Smooth muscle cell (in vitro differentiated cells): ENCODE measurements at regions not wholly inside any gene's neighbourhood (a gene's known extent, or its start where the extent isn't known, plus 50 kb on each side); places are given as distances from the start of the nearest gene placed in this dataset.

Experiments
- DNase-seq: peaks from one replicate; lab custom pipeline; 2025; ENCODE audit not compliant: unreplicated experiment; lab: John Stamatoyannopoulos, UW
- H2AFZ ChIP-seq: fragments of 200-600 bp; sonication (generic); 2 replicates; pipeline ENCODE4 v1.6.0; 2016; ENCODE audit warnings: antibody characterized with exemption, low read depth, mild to moderate bottlenecking
- H3F3A ChIP-seq: fragments of 200-600 bp; sonication (generic); 2 replicates; pipeline ENCODE4 v1.6.0; 2017; ENCODE audit warnings: antibody characterized with exemption, low read depth
- H3K27ac ChIP-seq: fragments of 200-600 bp; sonication (generic); 2 replicates; pipeline ENCODE4 v1.5.1; 2016; ENCODE audit warnings: low read depth, mild to moderate bottlenecking
- H3K27me3 ChIP-seq: fragments of 200-600 bp; sonication (generic); 2 replicates; pipeline ENCODE4 v1.6.1; 2016; ENCODE audit warnings: low read depth, mild to moderate bottlenecking
- H3K36me3 ChIP-seq: fragments of 200-600 bp; sonication (generic); 2 replicates; pipeline ENCODE4 v1.5.1; 2016; ENCODE audit warnings: low read depth
- H3K4me1 ChIP-seq: fragments of 200-600 bp; sonication (generic); 2 replicates; pipeline ENCODE4 v1.5.1; 2016; ENCODE audit warnings: low read depth
- H3K4me2 ChIP-seq: fragments of 200-600 bp; sonication (generic); 2 replicates; pipeline ENCODE4 v1.6.0; 2016; ENCODE audit warnings: mild to moderate bottlenecking
- H3K4me3 ChIP-seq: fragments of 200-600 bp; sonication (generic); 2 replicates; pipeline ENCODE4 v1.5.1; 2016; ENCODE audit warnings: mild to moderate bottlenecking
- H3K79me2 ChIP-seq: fragments of 200-600 bp; sonication (generic); 2 replicates; pipeline ENCODE4 v1.6.0; 2016; ENCODE audit warnings: low read depth, mild to moderate bottlenecking
- H3K9ac ChIP-seq: fragments of 200-600 bp; sonication (generic); 2 replicates; pipeline ENCODE4 v1.6.0; 2016; ENCODE audit warnings: low read depth
- H3K9me3 ChIP-seq: fragments of 200-600 bp; sonication (generic); replicated peaks from 2 replicates; pipeline ENCODE4 v1.5.1; 2016; ENCODE audit warnings: low read depth
- H4K20me1 ChIP-seq: fragments of 200-600 bp; sonication (generic); 2 replicates; pipeline ENCODE4 v1.6.0; 2016; ENCODE audit warnings: low read depth
- WGBS: methylation state at CpG from one replicate; pipeline ENCODE4 v1.1.7; 2016; ENCODE audit warnings: low lambda C conversion rate; 5-methylcytosine and 5-hydroxymethylcytosine counted together
- TF ChIP-seq, protein P1 (sequence below): fragments of 200-600 bp; sonication (generic); IDR thresholded peaks from 2 replicates; pipeline ENCODE4 v1.5.1; 2017; ENCODE audit warnings: borderline replicate concordance, mild to moderate bottlenecking, antibody characterized with exemption; ENCODE audit not compliant: insufficient read depth, poor library complexity, severe bottlenecking

DNA sequence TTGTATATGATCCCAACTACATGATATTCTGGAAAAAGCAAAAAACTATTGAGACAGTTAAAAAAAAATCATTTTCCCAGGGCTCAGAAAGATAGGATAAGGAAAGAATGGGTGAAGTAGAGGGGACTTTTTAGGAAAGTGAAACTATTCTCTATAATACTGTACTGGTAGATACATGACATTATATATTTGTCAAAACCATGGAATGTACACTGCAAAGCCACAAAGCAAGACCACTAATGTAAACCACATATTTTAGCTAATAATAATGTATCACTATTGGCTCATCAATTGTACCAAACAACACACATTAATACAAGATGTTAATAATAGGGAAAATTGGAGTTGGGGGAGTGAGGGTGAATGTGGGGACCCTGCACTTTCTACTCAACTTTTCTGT is 182.6 kb downstream of the EFNB2 start:
- Histone ChIP-seq H3K9ac (no peak overlapping the region), H3K27ac (no peak overlapping the region), H3K4me1 (peaks cover 35% of the 10 kb centered on the region), H3F3A (peaks cover 3% of the 10 kb centered on the region), H3K9me3 (no peaks in the 10 kb centered on the region), H4K20me1 (no peaks in the 10 kb centered on the region), H3K79me2 (no peaks in the 10 kb centered on the region), H3K4me2 (no peak overlapping the region), H3K36me3 (no peaks in the 10 kb centered on the region), H3K4me3 (no peak overlapping the region), H2AFZ (no peak overlapping the region), H3K27me3 (peaks cover 20% of the 10 kb centered on the region)
- DNase-seq, result no peak
- TF ChIP-seq, protein P1, sequence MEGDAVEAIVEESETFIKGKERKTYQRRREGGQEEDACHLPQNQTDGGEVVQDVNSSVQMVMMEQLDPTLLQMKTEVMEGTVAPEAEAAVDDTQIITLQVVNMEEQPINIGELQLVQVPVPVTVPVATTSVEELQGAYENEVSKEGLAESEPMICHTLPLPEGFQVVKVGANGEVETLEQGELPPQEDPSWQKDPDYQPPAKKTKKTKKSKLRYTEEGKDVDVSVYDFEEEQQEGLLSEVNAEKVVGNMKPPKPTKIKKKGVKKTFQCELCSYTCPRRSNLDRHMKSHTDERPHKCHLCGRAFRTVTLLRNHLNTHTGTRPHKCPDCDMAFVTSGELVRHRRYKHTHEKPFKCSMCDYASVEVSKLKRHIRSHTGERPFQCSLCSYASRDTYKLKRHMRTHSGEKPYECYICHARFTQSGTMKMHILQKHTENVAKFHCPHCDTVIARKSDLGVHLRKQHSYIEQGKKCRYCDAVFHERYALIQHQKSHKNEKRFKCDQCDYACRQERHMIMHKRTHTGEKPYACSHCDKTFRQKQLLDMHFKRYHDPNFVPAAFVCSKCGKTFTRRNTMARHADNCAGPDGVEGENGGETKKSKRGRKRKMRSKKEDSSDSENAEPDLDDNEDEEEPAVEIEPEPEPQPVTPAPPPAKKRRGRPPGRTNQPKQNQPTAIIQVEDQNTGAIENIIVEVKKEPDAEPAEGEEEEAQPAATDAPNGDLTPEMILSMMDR, result no peak

DNA sequence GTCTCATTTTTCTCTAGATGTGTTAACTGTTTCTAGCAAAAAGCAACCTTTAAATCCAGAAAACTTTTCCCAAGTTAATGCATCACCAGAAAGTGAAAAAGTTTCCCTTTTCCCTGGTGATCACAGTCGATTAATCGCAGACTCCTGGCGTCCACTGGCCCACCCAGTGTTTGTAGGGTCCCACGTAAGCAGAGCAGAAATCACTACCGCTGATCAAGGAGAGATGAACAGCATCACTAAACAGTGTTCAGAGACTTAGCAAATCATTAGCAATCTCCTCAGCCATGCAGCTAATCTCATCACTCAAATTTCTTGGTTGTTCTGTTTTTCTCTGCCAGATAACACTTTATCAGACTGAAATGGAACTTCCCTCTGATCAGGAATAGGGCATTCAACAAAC is 184.2 kb downstream of the EFNB2 start:
- no peak overlapping the region for H3K9ac ChIP-seq
- no peak overlapping the region for H3K27ac ChIP-seq
- H3K9me3 ChIP-seq, result no peaks in the 10 kb centered on the region
- no peak overlapping the region for H3K4me3 ChIP-seq
- no peaks in the 10 kb centered on the region for H3F3A ChIP-seq
- no peaks in the 10 kb centered on the region for H4K20me1 ChIP-seq
- peaks cover 20% of the 10 kb centered on the region for H3K27me3 ChIP-seq
- TF ChIP-seq, protein P1, result no peak
- H3K79me2 ChIP-seq, result no peaks in the 10 kb centered on the region
- peaks cover 25% of the 10 kb centered on the region for H3K4me1 ChIP-seq
- H2AFZ ChIP-seq, result no peak overlapping the region
- no peak for DNase-seq
- H3K36me3 ChIP-seq, result no peaks in the 10 kb centered on the region
- WGBS, result 80% methylated on average over 5 of the region's 5 CpGs
- H3K4me2 ChIP-seq, result no peak overlapping the region

DNA sequence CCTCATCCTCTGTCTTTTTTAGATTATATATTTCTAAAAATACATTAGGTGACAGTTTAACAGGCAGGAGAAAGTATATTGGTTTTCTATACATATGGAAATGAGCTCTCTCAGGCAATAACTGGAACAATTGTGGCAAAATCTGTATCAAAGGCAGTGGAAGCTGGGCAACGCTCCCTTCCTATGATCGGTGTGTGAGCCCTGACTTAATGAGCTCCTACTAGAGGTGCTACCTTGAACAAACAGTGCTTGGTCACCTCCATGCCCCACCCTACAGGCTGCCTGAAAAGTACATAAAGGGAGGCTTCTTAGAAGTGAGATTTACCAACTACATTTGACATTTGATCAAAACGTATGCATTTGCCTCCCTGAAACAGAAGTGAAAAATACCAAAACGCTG is 185.3 kb downstream of the EFNB2 start:
- no peak overlapping the region for H3K27ac ChIP-seq
- no peaks in the 10 kb centered on the region for H3K36me3 ChIP-seq
- no peak overlapping the region for H3K4me3 ChIP-seq
- H3K79me2 ChIP-seq, result no peaks in the 10 kb centered on the region
- no peaks in the 10 kb centered on the region for H4K20me1 ChIP-seq
- DNase-seq, result no peak
- TF ChIP-seq, protein P1, result no peak
- H3K4me1 ChIP-seq, result peaks cover 25% of the 10 kb centered on the region
- H3K4me2 ChIP-seq, result peak overlapping the region; percentile 87
- no peaks in the 10 kb centered on the region for H3K9me3 ChIP-seq
- H3K9ac ChIP-seq, result no peak overlapping the region
- 85% methylated on average over 4 of the region's 4 CpGs for WGBS
- H2AFZ ChIP-seq, result no peak overlapping the region
- peaks cover 20% of the 10 kb centered on the region for H3K27me3 ChIP-seq
- no peaks in the 10 kb centered on the region for H3F3A ChIP-seq

DNA sequence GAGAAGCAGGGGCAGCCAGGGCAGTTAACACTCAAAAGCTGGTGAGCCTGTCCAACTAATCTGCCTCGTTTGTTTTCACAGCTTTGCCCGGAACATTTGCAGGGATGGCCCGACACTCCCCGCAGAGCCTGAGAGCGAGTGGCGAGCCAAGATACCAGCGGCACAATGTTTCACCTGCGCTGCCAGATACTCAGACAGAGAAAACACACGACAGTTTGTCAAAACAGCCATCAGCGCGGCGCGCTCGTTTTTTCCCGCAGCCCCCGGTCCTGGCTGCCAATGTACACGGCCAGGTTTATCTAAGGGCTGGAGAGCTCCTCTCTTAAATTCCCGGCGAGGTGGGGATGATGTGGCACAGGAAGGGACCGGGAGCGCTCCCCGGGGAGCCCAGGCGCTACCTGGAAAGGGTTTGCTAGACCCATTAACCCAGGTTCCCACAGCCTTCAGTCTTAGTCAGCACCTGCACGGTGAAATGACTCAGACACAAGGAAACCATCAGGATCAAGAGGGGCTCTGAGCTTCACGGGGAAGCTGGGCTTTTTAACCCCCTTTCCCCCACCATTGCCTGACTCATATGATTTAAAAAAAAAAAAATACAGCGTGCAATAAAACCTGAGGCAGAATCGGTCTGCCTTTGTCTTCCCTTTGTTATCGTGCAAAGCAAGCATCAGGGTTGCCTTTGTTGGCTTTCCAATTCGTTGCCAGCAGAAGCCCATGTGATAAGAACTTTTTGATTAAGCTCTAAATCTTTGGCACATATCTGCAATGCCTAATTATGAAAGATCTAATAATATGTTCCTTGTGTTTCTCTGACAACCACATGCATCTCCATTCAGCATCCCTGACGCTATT is 186.2 kb downstream of the EFNB2 start:
- H3K4me1 ChIP-seq, result peaks cover 25% of the 10 kb centered on the region
- TF ChIP-seq, protein P1, result no peak
- no peaks in the 10 kb centered on the region for H3K36me3 ChIP-seq
- H3K4me3 ChIP-seq, result peak overlapping the region; percentile 49
- peak overlapping the region; percentile 28 for H2AFZ ChIP-seq
- H3K79me2 ChIP-seq, result no peaks in the 10 kb centered on the region
- WGBS, result 4% methylated on average over 30 of the region's 30 CpGs
- peak overlapping the region; percentile 72 for H3K9ac ChIP-seq
- H3K27ac ChIP-seq, result peak overlapping the region; percentile 73
- H3K4me2 ChIP-seq, result peak overlapping the region; percentile 87
- DNase-seq, result no peak
- H3K9me3 ChIP-seq, result no peaks in the 10 kb centered on the region
- no peaks in the 10 kb centered on the region for H4K20me1 ChIP-seq
- H3F3A ChIP-seq, result peaks cover 5% of the 10 kb centered on the region
- H3K27me3 ChIP-seq, result peaks cover 20% of the 10 kb centered on the region
